Body of pancreas (tissue), 4 donors: ENCODE measurements at regions not wholly inside any gene's neighbourhood (a gene's known extent, or its start where the extent isn't known, plus 50 kb on each side); places are given as distances from the start of the nearest gene placed in this dataset.

Source experiments
- ATAC-seq: fragments of 150-250 bp; one replicate; pipeline ENCODE4 v1.9.1; 2016
- DNase-seq, 4 donors: peaks; one replicate each; pipeline ENCODE4 v3.0.0-alpha.2; 2019
- H3K27ac ChIP-seq, 4 donors: fragments of 200-600 bp; sonication (generic); 1 replicate in 3 of 4; 2 replicates in 1 of 4; pipeline versions ENCODE4 v1.5.1 to v1.6.1; 2016 to 2019; ENCODE audit warnings: mild to moderate bottlenecking in 1 of 4, mixed read lengths in 1 of 4, moderate library complexity in 1 of 4
- H3K27me3 ChIP-seq, 2 donors: fragments of 200-600 bp; sonication (generic); one replicate each; pipeline ENCODE4 v1.6.0; 2016; ENCODE audit warnings: mild to moderate bottlenecking in 1 of 2
- H3K36me3 ChIP-seq, 2 donors: fragments of 200-600 bp; sonication (generic); replicated peaks in 1 of 2; 2 replicates each; pipeline ENCODE4 v1.5.1; 2016; ENCODE audit warnings: low read depth in 2 of 2; ENCODE audit not compliant: insufficient read depth in 1 of 2
- H3K4me1 ChIP-seq: fragments of 200-600 bp; sonication (generic); one replicate; pipeline ENCODE4 v1.6.0; 2016
- H3K4me3 ChIP-seq, 2 donors: fragments of 200-600 bp; sonication (generic); 1 replicate in 1 of 2; 2 replicates in 1 of 2; pipeline ENCODE4 v1.5.1; 2016 to 2019
- H3K9me3 ChIP-seq, 3 donors: fragments of 200-600 bp; sonication (generic); 1 replicate in 2 of 3; 2 replicates in 1 of 3; pipeline ENCODE4 v1.5.1; 2016
- CTCF ChIP-seq, 7 experiments: fragments of 450-650 bp in 4 of 7; fragments of 200-600 bp in 3 of 7; sonication (generic) in 3 of 7; IDR thresholded peaks; one replicate each; pipeline ENCODE4 v1.5.1; 2016 to 2019; ENCODE audit warnings: antibody characterized with exemption in 7 of 7
- POLR2A ChIP-seq, 3 donors: fragments of 450-650 bp; IDR thresholded peaks; one replicate each; pipeline ENCODE4 v1.6.1; 2016; ENCODE audit warnings: antibody characterized with exemption in 3 of 3, mild to moderate bottlenecking in 2 of 3
- WGBS, 2 donors: methylation state at CpG; one replicate each; pipeline ENCODE4 v1.1.5; 2017; 5-methylcytosine and 5-hydroxymethylcytosine counted together
- intact Hi-C: fragments of 100-400 bp; cut with DNase I; formaldehyde crosslinking; loops from one replicate; pipeline ENCODE4 v1.15.1; 2023

GRCh38 chr17:71287071-71287823 is 833.6 kb upstream of the SOX9 start:
- H3K9me3 ChIP-seq, result no peaks in the 10 kb centered on the region
- WGBS, 2 donors, result 32 to 34% methylated on average over 17 of the region's 17 CpGs
- H3K36me3 ChIP-seq, result no peaks in the 10 kb centered on the region
- intact Hi-C loops, result no loop called here
- no peak overlapping the region for H3K27ac ChIP-seq
- H3K27me3 ChIP-seq, result no peaks in the 10 kb centered on the region
- ATAC-seq (no peak), DNase-seq (peak in 1 of 4 donors; percentile 11)
- no peak overlapping the region for H3K4me3 ChIP-seq
- TF ChIP-seq CTCF (IDR thresholded peaks at IDR 0.05), result no peak
- TF ChIP-seq POLR2A (IDR thresholded peaks at IDR 0.05), result no peak
- H3K4me1 ChIP-seq, result no peaks in the 10 kb centered on the region

- Histone ChIP-seq H3K9me3 (no peaks in the 10 kb centered on the region), H3K4me1 (no peaks in the 10 kb centered on the region), H3K4me3 (no peak overlapping the region), H3K27ac (no peak overlapping the region), H3K27me3 (no peaks in the 10 kb centered on the region), H3K36me3 (no peaks in the 10 kb centered on the region)
- no peak for DNase-seq
- intact Hi-C loops, result no loop called here
- 47 to 78% methylated on average over 1 of the region's 1 CpG for WGBS, 2 donors
- TF ChIP-seq CTCF (IDR thresholded peaks at IDR 0.05) (no peak), POLR2A (IDR thresholded peaks at IDR 0.05) (no peak)
- ATAC-seq, result no peak
These were observed 828.8 kb upstream of the SOX9 start for GRCh38 chr17:71292006-71292405.

- 72 to 91% methylated on average over 1 of the region's 1 CpG for WGBS, 2 donors
- DNase-seq (no peak), ATAC-seq (no peak)
- Histone ChIP-seq H3K4me3 (no peak overlapping the region), H3K27ac (no peak overlapping the region), H3K9me3 (no peaks in the 10 kb centered on the region), H3K27me3 (no peaks in the 10 kb centered on the region), H3K36me3 (no peaks in the 10 kb centered on the region), H3K4me1 (no peaks in the 10 kb centered on the region)
- intact Hi-C loops, result no loop called here
- TF ChIP-seq CTCF (IDR thresholded peaks at IDR 0.05), result no peak
- TF ChIP-seq POLR2A (IDR thresholded peaks at IDR 0.05), result no peak
These were observed 824.8 kb upstream of the SOX9 start for GRCh38 chr17:71296005-71296404.

- no peaks in the 10 kb centered on the region for H3K4me1 ChIP-seq
- H3K4me3 ChIP-seq, result no peak overlapping the region
- ATAC-seq, result no peak
- TF ChIP-seq CTCF (IDR thresholded peaks at IDR 0.05), result no peak
- no peak for TF ChIP-seq POLR2A (IDR thresholded peaks at IDR 0.05)
- DNase-seq, result no peak
- intact Hi-C loops, result no loop called here
- no peaks in the 10 kb centered on the region for H3K9me3 ChIP-seq
- H3K27me3 ChIP-seq, result no peaks in the 10 kb centered on the region
- no peaks in the 10 kb centered on the region for H3K36me3 ChIP-seq
- H3K27ac ChIP-seq, result no peak overlapping the region
These were observed 819.8 kb upstream of the SOX9 start for GRCh38 chr17:71301063-71301462.
